GM20000 (cell line): ENCODE measurements at regions not wholly inside any gene's neighbourhood (a gene's known extent, or its start where the extent isn't known, plus 50 kb on each side); places are given as distances from the start of the nearest gene placed in this dataset.

Experiments used
- DNase-seq: peaks from one replicate; pipeline ENCODE4 v3.0.0; 2012; ENCODE audit warnings: low spot score
- CTCF ChIP-seq: IDR thresholded peaks from 2 replicates; pipeline ENCODE4 v1.5.1; 2012; ENCODE audit warnings: mild to moderate bottlenecking, control low read depth; ENCODE audit errors: extremely low read depth, missing control alignments

DNA sequence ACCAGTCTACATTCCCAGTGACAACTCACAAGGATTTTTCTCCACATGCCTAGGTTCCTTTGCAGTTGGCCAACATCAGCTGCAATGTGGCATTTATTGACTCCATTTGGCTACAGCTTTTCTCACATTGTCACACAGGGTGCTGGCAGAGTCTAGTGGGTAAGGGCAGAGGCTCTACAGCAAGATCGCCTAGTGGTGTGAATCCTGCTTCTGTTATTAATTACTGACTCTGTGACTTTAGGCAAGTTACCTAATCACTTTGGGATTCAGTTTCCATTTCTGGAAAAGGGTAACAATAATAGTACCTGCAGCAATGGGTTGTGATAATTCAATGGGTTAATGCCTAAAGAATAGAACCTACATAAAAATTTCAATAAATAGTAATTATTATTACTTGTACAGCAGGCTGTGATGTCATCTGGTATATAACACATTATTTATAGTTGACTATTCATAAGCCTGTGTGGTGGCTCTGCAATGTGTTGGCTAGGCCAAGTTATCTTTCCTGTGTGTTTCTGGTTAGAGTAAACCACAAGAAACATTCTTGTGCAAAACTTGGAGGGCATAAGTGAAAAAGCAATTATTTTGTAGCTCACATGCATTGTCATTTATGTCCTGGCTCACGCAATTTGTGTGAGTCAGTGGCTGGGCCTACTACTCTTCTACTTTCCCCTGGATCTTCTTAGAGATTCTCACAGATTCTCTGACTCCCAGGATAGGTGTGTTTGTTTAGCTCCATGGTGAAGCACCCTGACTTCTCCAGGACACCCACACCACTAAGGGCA is 59.5 kb downstream of the PTGS2 start:
- no peak for DNase-seq
- TF ChIP-seq CTCF, result no peak

DNA sequence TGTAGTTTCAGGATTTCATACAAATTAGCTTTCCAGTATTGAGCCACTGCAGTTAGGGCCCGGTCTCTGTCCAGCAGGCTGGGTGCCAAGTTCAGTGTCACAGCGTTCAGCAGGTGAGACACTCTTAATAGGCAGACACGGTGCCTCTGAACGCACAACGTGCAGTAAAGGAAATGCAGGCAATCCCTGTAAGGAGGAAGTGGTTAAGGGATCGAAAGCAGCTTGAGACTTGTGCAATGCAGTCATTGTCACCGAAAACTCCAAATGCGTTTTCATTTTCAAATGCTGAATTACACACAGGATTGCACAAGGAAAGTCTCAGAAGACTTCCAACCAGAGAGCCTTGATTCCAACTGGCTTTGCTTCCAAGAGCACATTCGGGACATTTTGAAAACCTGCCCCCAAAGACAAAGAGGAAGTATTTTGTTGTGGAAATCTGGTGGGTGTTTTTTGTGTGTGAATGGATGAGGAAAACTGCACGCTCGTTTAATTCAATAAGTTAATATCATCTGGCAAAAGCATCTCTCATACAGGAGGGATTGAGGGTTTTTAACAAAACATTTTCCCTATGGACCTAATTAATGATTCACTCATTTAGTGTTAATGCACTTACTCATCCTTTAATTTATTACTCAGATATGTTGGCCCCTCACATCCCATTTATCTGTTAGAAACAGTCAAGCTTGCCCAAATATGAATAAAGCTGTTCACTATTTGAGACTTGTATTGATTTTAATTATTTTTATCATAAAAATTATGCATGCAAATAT is 61.6 kb downstream of the PTGS2 start:
- TF ChIP-seq CTCF, result no peak

DNA sequence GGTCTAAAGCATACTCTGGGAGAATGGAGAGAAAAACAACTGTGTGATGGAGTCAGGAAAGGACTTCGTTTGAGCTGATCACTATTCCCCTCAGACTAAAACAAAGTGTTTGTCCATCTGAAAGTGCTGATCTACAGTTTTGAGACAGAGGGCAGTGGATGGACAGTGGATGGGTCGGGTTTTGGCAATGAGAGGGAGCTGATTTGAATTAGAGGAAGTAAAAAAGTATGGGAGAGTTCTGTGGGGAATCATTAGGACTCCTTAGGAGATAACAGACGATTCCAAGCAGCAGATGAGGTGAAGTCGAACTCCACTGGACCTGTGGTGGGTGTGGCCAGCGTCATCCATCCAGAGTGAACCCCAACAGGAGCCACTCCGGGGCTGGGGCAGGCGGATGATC is 62.3 kb downstream of the PTGS2 start:
- TF ChIP-seq CTCF, result no peak
- DNase-seq, result no peak

More for the DNA sequence above, 61.6 kb downstream of the PTGS2 start:
- peak; percentile 72 for DNase-seq

DNA sequence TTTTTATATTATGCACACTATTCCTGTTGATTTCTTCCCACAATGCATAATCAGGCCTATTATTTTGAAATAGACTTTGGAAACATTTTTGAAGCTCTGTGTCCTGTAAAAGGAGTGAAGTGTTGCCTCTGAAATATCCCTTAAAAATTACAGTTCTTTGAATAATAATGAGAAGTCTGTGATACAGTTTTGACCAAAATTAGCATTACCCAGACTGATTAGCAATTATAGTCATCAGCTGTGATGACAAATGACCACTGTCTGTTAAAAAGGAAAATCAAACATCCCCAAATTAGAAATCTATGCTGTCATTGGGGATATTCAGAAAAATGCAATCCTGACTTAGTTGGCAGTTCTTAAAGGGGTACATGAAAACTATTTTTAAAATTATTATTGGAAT is 63.7 kb downstream of the PTGS2 start:
- DNase-seq, result no peak
- no peak for TF ChIP-seq CTCF

DNA sequence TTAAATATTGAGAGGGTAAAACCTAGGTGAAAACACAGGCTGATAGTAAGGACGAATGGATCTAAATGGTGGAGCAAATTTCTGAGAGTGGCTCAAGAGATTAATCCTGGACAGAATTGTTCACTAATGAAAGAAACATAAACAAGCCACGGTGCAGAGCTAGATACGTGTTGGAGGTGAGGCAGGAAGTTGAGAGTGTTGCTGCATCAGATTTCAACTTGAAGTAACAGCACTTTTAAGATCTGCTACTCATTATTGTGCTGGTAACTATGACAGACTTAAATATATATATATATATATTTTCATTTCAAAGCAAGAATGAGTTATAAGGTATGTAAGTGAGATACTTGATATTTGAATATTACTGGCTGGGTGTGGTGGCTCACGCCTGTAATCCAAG is 64.9 kb downstream of the PTGS2 start:
- no peak for TF ChIP-seq CTCF
- no peak for DNase-seq

DNA sequence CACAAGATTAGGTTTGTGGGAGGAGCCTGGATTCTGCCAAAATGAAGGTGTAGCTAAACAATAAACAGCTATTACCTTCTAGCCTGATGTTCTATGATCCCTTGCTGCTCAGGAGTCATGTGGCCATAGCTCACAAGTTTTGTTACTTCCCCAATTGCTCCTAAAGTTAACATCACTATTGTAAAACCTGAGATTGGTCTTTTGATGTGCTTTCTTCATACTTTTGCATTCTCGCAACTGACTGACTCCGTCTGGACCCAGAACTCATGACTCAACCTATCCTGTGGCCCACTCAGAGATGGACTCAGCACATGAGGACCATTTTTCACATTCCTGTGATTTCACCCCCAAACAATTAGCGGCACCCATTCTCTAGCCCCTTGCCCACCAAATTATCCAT is 69.1 kb downstream of the PTGS2 start:
- no peak for DNase-seq
- TF ChIP-seq CTCF, result no peak

GRCh38 chr1:186609183-186609582 is 71.0 kb downstream of the PTGS2 start:
- TF ChIP-seq CTCF, result no peak
- no peak for DNase-seq
